NT2/D1 (cell line): ENCODE measurements at regions not wholly inside any gene's neighbourhood (a gene's known extent, or its start where the extent isn't known, plus 50 kb on each side); places are given as distances from the start of the nearest gene placed in this dataset.

Experiments used
- SUZ12 ChIP-seq: IDR thresholded peaks from 2 replicates; pipeline ENCODE4 v1.6.1; 2011; ENCODE audit not compliant: insufficient read length, insufficient read depth; ENCODE audit errors: extremely low read depth
- YY1 ChIP-seq: IDR thresholded peaks from 2 replicates; pipeline ENCODE4 v1.6.1; 2011; ENCODE audit not compliant: insufficient read length, insufficient read depth
- ZNF274 ChIP-seq: IDR thresholded peaks from 2 replicates; pipeline ENCODE4 v1.6.1; 2011; ENCODE audit warnings: mild to moderate bottlenecking, low read depth, low read length

DNA sequence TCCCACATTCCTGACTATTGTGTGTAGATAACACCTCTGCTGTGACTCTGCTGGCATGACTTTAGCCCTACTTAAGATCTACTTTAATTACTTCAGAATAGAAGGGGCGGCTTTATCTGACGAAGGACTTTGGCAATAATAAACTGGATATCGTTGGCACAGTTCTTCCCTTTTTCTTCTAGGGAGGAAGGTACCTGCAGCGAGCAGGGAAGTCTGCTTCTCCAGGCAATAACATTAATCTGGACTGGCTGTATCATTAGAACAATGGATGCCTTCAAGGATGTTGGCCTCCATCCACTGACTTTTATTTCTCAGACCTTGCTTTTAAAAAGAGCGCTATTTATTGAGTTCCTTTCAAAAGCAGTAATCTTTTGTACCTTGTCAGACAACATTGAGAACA, 172.6 kb upstream of the THSD7A start:
- TF ChIP-seq SUZ12: no peak
- TF ChIP-seq YY1: no peak
- no peak for TF ChIP-seq ZNF274
